ENCODE measurements at regions not wholly inside any gene's neighbourhood (a gene's known extent, or its start where the extent isn't known, plus 50 kb on each side); places are given as distances from the start of the nearest gene placed in this dataset.
"Not testable (repeated sequence)": the region's sequence is repeated elsewhere in the genome, so short reads cannot be mapped to it uniquely, and the experiment has no call there.

DNA sequence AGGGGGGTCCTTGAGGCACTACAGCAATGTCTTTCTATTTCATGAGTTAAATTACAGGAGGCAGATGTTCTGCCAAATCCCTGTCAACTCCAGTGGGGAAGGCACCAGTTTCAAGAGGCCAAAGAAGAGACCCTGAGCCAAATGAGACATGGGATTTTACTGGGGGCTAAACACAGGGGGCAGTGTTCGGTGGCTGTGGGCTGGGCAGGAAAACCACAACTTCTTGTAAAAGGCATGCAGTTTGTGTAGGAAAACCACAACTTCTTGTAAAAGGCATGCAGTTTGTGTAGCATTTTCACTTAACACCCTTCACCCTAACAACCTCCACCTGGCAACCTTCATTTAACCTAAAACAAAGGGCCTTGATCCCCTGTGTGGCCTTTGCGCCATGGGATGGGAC lies 61.0 kb downstream of the POLR2M start:
- DNase-seq (ENCODE audit: low read depth, low spot score) = no peak

DNA sequence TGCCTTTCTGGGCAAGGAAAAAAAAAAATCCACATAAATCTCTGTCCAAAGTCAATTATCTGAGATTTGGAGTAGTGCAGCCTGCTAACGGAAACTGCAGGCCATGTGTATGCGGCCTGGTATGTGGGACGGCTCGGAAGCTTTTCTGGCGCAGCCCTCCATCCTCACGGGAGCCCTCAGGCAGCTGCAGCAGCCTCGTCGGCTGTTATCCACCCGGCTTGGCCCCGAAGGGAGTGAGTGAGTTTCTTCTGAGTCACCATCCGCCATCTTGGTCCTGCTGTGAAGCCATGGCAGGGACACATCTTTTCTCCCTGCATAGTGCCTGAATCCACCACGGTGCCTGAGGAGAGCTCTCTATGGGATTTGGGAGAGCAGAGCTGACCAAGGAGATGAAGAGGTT lies 62.8 kb downstream of the POLR2M start:
- DNase-seq (ENCODE audit: low read depth, low spot score) = no peak

GRCh38 chr15:57770495-57770894 lies 64.0 kb downstream of the POLR2M start:
- DNase-seq (ENCODE audit: low read depth, low spot score) = no peak

GRCh38 chr15:57772223-57772957 lies 65.9 kb downstream of the POLR2M start:
- no peak for DNase-seq (ENCODE audit: low read depth, low spot score)

GRCh38 chr15:57773051-57773450 lies 66.5 kb downstream of the POLR2M start:
- no peak for DNase-seq (ENCODE audit: low read depth, low spot score)

GRCh38 chr15:57777003-57777402 lies 70.5 kb downstream of the POLR2M start:
- DNase-seq (ENCODE audit: low read depth, low spot score) = no peak

- no peak for DNase-seq (ENCODE audit: low read depth, low spot score)
Measured at GRCh38 chr15:57780471-57780870, 74.0 kb downstream of the POLR2M start.

DNA sequence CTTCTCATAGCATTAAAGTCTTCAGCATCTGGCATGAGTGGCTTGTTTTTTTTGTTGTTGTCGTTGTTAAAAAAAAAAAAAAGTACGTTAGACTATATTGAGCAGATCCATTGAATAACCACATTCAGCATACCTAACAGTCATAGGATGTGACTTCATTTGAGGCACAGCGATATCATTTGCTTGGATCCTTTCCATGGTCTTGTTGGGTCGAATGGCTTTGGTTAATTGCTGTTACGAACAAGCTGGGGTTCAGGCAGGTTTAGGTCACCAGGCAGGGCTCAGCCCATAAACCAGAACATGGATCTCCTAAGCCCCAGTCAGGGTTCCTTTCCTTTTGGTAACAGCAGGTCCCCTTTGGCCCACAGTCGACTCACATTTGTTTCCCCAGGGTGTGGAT lies 76.2 kb downstream of the POLR2M start:
- DNase-seq (ENCODE audit: low read depth, low spot score) = no peak

DNA sequence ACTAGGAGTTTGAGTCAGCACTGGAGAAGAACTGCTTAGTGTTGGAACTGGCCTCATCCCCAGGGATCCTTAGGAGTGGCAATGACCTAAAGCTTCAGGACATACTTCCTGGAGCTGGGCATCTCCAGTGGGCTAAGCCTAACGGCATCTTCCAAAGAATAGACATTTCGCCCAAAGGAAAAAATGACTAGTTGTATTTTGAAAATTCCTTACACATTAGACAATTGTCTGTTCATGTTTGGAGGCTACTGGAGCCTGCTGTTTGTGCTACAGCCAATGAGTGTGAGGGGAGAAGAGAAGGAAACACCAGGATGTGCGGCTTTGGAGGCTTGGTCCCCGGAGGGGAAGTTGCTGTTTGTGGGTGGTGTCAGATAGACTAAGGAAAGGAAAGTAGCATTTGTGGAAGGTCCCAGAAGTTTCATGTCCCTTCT lies 77.6 kb downstream of the POLR2M start:
- DNase-seq (ENCODE audit: low read depth, low spot score) = no peak

DNA sequence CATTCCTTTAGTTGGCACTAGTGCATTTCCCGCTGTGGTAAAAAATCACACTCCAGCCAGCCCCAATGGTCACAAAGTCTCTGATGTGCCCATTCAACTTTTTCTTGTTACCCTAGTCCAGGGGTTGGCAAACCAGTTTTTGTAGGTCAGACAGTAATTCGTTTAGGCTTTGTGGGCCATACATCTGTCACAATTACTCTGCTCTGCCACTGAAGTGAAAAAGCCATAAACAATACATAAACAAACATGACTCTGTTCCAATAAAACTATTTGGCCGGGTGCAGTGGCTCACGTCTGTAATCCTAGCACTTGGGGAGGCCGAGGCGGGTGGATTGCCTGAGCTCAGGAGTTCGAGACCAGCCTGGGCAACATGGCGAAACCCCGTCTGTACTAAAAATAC lies 78.5 kb downstream of the POLR2M start:
- no peak for DNase-seq (ENCODE audit: low read depth, low spot score)

DNA sequence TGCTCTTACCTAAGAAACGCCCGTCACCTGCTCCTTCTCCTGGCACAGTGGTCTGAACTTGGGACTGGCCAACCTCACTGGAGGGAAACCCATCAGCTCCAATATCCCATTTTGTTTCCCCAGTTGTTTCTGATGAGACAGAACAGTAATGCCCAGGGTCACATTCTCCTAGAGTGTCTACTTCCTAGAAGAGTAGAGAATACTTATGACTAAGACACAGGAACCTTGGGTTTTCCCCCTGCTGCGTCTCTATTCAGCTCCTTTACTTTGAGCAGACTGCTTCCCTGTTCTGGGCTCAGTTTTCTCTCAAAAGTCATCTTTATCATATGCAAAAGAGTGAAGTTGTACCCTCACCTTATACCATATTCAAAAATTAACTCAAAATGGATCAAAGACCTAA lies 79.4 kb downstream of the POLR2M start:
- DNase-seq (ENCODE audit: low read depth, low spot score) = no peak

DNA sequence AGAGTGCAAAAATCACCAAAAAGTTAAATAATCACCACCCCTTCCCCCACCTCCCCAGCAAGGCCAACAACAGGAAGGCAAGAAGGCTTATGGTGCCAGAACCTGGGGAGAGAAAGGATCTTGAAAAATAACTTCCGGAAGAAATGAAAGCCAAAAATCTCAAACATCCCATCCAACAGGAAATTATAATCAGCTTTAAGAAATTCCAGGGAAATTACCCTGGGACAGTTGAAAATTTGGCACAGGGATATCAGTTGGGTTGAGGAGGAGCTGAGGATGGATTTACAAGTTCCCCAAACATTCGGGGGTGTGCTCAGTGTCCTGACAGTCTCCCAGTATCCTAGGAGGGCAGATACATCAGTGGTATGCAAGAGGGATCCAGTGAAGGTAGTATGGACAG lies 82.7 kb downstream of the POLR2M start:
- no peak for DNase-seq (ENCODE audit: low read depth, low spot score)

GRCh38 chr15:57792724-57793449 lies 86.4 kb downstream of the POLR2M start:
- no peak for DNase-seq (ENCODE audit: low read depth, low spot score)

DNA sequence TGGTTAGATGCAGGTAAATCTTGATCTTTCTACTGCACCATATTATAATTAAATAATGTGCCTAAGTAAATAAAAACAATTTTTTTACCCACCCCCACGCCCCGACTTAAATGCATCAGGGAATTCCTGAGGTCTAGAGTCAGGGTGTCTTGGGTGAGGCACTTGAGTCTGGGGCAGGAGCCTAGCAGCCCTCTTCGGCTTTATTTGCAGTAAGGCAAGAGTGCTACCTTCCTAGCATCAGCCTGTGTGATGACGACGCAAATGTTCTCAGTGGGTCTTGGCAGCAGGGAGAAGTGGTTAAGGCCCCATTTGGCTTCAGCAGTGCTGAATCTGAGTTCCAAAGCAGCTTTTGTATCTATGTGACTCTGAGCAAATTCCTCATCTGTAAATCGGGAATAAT lies 88.7 kb downstream of the POLR2M start:
- no peak for DNase-seq (ENCODE audit: low read depth, low spot score)

- no peak for DNase-seq (ENCODE audit: low read depth, low spot score)
Measured at GRCh38 chr15:57796146-57796545, 89.6 kb downstream of the POLR2M start.

DNA sequence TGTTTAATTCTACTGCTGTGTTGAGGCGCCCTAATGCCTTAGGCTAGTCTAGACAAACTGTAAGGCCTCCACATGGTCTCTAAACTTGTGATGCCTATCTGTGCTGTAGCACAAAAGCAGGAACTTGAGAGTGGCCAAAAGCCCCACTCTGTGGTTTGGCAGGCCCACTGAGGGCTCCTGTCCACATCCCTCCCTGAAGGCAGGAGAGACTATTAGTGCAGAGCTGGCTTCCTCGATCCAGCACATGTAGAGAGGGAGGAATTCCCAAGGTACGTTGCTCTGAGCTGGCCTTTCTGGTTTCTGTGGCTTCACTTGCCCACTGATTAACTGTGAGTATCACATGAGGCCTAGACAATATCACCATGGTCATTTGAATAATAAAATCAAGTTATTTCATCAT lies 90.6 kb downstream of the POLR2M start:
- DNase-seq (ENCODE audit: low read depth, low spot score) = no peak

- no peak for DNase-seq (ENCODE audit: low read depth, low spot score)
Measured at GRCh38 chr15:57797568-57798267, 91.2 kb downstream of the POLR2M start.

- DNase-seq (ENCODE audit: low read depth, low spot score) = no peak
Measured at GRCh38 chr15:57806003-57806402, 99.5 kb downstream of the POLR2M start.

DNA sequence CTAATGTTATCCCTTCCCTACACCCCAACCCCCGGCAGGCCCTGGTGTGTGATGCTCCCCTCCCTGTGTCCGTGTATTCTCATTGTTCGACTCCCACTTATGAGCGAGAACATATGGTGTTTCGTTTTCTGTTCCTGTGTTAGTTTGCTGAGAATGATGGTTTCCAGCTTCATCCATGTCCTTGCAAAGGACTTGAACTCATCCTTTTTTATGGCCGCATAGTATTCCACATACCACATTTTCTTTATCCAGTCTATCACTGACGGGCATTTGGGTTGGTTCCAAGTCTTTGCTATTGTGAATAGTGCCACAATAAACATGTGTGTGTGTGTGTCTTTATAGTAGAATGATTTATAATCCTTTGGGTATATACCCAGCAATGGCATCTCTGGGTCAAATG lies 102.8 kb downstream of the POLR2M start:
- not testable (repeated sequence) for DNase-seq (ENCODE audit: low read depth, low spot score)

DNA sequence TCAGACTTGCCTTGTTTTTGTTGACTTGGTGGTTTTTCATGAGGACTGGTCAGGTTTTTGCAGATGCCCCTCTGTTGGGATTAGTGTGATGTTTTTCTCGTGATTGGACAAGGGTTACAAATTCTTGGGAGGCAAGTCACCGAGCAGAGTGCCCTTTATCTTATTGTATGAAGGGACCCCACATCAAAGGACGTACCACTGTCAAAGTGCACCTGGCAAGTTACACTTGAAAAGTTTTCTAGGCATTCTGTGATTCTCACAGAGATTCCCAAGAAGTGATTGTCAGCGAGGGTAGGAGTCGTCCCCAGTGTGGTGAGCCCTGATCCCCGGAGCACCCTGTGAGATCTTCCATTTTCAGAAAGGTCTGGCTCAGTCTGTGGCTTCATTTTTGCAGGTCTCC lies 110.1 kb downstream of the POLR2M start:
- DNase-seq (ENCODE audit: low read depth, low spot score) = no peak

- DNase-seq (ENCODE audit: low read depth, low spot score) = no peak
Measured at GRCh38 chr15:57819646-57820045, 113.1 kb downstream of the POLR2M start.

GRCh38 chr15:57820119-57820518 lies 113.6 kb downstream of the POLR2M start:
- no peak for DNase-seq (ENCODE audit: low read depth, low spot score)

DNA sequence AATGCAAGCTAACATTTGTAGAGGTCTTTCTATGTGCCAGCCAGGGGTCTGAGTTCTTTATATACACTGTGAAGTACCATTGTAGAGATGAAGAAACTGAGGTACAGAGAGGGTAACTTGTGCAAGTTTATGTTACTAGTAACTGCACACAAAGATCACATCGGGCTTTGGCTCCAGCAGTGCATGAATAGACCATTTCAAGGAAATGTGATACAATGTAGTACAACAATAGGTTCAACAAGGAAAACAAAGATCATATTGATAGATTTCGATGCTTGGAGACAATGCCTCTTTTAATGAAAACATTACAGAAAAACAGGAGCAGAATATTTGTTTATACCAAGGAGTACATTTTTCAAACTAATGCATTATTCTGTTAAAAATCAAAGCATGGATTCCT lies 115.3 kb downstream of the POLR2M start:
- DNase-seq (ENCODE audit: low read depth, low spot score) = no peak
